HG02885 (cell line): ENCODE measurements at regions not wholly inside any gene's neighbourhood (a gene's known extent, or its start where the extent isn't known, plus 50 kb on each side); places are given as distances from the start of the nearest gene placed in this dataset.

Experiments used
- ATAC-seq: cut with Tn5 transposase; IDR thresholded peaks from one replicate; pipeline ENCODE4 v1.9.1; 2021; ENCODE audit warnings: mild to moderate bottlenecking; ENCODE audit not compliant: unreplicated experiment, poor library complexity

- ATAC-seq: no peak
Observed at GRCh38 chr18:47552783-47553182, 301.3 kb upstream of the SKOR2 start.

DNA sequence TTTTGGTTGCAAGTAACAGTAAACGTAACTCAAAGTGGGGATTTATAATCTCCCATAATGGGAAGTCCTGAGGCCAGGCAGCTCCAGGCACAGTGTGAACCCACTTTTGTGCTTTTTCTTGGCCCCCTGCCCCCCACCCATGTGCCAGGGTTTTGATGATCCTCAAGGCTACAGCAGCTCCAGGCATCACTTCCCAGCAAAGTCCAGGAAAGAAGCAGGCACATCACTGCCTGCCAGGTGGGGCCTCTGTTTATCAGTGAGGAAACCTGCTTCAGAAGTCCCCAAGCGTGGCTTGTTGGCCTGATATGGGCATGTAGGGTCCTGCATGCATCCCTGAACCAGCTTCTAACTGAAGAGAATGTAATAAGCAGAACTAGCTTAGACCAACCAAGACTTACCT, 299.2 kb upstream of the SKOR2 start:
- no peak for ATAC-seq

GRCh38 chr18:47549021-47549540, 297.6 kb upstream of the SKOR2 start:
- ATAC-seq: no peak

- no peak for ATAC-seq
Observed at GRCh38 chr18:47547539-47548202, 296.2 kb upstream of the SKOR2 start.

DNA sequence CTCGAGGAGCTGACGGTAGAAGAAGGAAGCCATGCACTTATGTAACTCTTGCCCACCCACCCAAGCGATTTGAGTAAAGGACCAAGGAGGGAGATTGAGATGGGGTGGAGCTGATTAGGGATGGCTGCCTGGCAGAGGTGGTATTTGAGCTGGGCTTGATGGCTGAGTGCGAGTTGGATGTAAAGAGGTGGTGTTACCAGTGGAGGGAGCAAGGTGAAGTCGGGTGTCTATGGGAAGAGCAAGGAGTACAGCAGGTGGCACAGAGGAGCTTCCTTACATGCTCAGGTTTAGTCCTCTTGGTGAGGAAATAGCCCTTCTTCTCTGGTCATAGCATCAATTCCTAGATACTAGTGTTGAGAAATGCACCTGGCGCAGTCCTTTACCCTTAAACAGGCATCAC, 294.2 kb upstream of the SKOR2 start:
- no peak for ATAC-seq

- ATAC-seq: no peak
Observed at GRCh38 chr18:47543080-47543479, 291.6 kb upstream of the SKOR2 start.

GRCh38 chr18:47542551-47542950, 291.1 kb upstream of the SKOR2 start:
- no peak for ATAC-seq

DNA sequence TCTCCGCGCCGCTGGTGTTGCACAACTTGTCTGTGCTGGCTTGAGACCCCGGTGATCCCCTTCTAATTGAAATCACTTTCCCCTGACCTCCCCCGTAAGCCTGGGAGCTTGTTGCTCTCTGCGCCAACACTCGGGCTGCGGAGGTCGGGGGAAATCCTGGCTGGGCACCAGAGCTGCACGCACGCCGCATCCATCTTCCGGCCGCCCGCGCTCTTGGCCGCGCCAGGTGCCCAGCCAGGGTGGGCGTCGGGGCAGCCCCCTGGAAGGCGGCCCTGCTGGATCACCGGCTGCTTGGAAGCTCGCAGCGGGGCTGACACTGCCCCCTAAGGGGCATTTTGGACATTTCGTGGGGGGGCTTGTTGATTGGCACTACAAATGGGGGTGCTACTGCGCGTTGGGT, 280.3 kb upstream of the SKOR2 start:
- no peak for ATAC-seq

DNA sequence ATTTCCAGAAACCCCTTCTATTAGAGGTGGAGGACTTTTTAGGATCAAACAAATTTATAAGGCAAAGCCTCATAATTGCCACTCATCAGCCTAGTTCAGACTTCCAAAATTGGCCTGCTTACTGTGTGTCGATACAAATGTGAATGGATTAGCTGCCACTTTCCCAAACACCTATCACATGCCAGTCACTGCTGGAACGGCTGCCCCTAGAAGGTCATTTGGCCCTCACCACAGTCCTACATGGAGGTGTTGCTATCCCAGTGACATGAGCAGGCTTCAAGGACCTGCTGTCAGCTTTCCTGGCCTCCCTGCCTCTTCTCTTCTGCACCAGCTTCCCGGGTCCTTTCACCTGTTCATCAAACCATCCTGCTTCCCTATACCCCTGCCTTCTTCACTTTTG, 279.2 kb upstream of the SKOR2 start:
- ATAC-seq: no peak

- no peak for ATAC-seq
Observed at GRCh38 chr18:47528343-47528742, 276.9 kb upstream of the SKOR2 start.

DNA sequence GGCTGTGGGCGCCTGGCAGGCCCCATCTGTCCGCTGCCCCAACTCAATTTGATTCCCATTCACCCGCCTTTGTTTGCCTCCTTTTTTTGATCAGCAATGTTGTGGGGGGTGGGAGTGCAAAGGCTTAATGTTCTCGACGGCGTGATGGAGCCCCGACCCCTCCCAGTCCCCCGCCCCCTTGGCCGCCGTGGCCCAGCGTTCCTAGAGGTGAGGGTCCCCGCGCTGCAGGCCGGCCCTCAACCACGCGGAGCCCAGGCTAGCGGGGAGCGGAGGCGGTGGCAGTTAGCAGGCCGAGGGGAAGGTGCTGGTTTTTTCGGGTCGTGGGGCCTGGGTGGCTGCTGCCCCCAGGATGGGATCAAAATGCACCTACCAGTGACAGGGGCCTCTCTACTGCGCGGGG, 274.7 kb upstream of the SKOR2 start:
- ATAC-seq: no peak

- ATAC-seq: no peak
Observed at GRCh38 chr18:47522359-47522758, 270.9 kb upstream of the SKOR2 start.

- no peak for ATAC-seq
Observed at GRCh38 chr18:47520263-47520662, 268.8 kb upstream of the SKOR2 start.

- ATAC-seq: no peak
Observed at GRCh38 chr18:47519706-47520105, 268.2 kb upstream of the SKOR2 start.

- ATAC-seq: no peak
Observed at GRCh38 chr18:47519277-47519676, 267.8 kb upstream of the SKOR2 start.

DNA sequence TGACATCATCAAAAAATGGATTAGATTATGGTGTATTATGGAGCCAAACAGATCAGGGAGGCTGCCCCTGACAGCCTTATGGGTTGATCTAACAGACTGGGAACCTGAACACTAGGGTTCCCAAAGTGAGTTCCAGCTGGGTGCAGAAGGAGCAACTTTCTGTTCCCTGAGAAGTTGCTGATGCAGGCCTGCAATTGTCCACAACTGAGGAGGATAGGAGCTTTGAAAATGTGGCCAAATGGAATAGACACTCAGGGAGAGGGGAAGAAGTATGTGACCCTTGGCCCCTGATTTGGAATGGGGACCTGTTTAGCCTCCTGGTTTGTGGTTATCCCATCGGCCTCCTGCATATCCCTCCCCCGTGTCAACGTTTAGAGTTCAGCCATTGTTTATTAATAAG, 262.2 kb upstream of the SKOR2 start:
- no peak for ATAC-seq

DNA sequence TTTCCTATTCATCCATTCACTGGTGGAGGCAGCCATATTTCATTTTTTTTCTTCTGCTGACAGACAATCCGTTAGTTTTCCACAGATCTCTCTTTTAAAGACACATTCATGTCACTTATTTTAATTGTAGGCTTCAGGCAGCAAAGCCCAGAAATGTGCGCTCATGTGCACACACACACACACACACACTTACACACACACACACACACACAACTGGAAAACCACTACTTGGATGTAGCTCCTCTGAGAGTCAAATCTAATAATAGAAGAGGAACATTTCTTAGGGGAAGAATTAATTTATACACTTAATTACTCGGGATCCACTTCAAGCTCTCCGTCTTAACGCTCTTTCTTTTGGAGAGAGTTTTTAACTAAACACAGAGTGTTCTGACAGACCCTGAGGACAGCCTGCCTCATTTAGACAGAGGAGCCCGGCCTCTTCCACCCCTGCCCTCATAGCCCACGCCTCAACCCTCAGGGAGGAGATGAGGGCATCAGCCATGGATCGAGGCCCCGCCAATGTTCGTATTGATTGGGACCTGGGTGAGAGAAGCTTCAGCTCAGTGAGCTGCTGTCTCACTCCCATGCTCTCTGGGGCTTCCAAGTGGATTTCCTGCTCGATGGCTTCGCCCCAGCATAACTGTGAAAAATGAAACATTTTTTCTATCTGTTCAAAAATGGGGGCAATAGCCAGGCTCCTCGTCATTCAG, 261.4 kb upstream of the SKOR2 start:
- ATAC-seq: no peak

- no peak for ATAC-seq
Observed at GRCh38 chr18:47512056-47512455, 260.6 kb upstream of the SKOR2 start.

- ATAC-seq: no peak
Observed at GRCh38 chr18:47510831-47511230, 259.4 kb upstream of the SKOR2 start.

GRCh38 chr18:47507651-47508050, 256.2 kb upstream of the SKOR2 start:
- no peak for ATAC-seq

GRCh38 chr18:47506897-47507296, 255.4 kb upstream of the SKOR2 start:
- ATAC-seq: no peak

GRCh38 chr18:47501946-47502345, 250.5 kb upstream of the SKOR2 start:
- no peak for ATAC-seq
